ENCODE measurements at regions not wholly inside any gene's neighbourhood (a gene's known extent, or its start where the extent isn't known, plus 50 kb on each side); places are given as distances from the start of the nearest gene placed in this dataset.
A peak's percentile ranks its signal among the peaks of the same experiment; 100 is the strongest.
"Not testable (repeated sequence)": the region's sequence is repeated elsewhere in the genome, so short reads cannot be mapped to it uniquely, and the experiment has no call there.

GRCh38 chr17:69690531-69690930 is 276.0 kb downstream of the MAP2K6 start:
- TF ChIP-seq, protein P1, sequence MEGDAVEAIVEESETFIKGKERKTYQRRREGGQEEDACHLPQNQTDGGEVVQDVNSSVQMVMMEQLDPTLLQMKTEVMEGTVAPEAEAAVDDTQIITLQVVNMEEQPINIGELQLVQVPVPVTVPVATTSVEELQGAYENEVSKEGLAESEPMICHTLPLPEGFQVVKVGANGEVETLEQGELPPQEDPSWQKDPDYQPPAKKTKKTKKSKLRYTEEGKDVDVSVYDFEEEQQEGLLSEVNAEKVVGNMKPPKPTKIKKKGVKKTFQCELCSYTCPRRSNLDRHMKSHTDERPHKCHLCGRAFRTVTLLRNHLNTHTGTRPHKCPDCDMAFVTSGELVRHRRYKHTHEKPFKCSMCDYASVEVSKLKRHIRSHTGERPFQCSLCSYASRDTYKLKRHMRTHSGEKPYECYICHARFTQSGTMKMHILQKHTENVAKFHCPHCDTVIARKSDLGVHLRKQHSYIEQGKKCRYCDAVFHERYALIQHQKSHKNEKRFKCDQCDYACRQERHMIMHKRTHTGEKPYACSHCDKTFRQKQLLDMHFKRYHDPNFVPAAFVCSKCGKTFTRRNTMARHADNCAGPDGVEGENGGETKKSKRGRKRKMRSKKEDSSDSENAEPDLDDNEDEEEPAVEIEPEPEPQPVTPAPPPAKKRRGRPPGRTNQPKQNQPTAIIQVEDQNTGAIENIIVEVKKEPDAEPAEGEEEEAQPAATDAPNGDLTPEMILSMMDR (IDR thresholded peaks at IDR 0.05; ENCODE audit: low read length, missing control alignments), result no peak
- peak; percentile 11 for DNase-seq (ENCODE audit: low read depth)
- no peak overlapping the region for H3K4me3 ChIP-seq (replicated peaks; ENCODE audit: low read depth, low read length)

DNA sequence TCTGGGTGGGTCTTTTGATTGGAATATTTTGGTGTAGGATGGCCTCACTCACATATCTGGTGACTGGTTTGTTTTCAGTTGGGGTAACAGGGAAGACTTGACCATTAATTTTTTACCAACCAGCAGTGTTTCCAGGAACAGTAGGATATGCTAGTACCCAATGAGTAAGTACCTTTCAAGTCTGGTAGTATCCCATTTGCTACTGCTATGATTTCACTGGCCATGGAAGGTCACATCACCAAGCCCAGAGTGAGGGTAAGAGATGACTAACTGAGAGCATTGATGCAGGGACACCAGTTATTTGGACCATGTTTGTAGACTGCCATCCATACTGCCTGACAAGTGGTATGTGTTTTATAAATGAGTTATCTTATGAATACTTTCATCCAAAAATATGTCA is 277.7 kb downstream of the MAP2K6 start:
- TF ChIP-seq, protein P1 (IDR thresholded peaks at IDR 0.05; ENCODE audit: low read length, missing control alignments), result no peak
- no peak overlapping the region for H3K4me3 ChIP-seq (replicated peaks; ENCODE audit: low read depth, low read length)
- no peak for DNase-seq (ENCODE audit: low read depth)

DNA sequence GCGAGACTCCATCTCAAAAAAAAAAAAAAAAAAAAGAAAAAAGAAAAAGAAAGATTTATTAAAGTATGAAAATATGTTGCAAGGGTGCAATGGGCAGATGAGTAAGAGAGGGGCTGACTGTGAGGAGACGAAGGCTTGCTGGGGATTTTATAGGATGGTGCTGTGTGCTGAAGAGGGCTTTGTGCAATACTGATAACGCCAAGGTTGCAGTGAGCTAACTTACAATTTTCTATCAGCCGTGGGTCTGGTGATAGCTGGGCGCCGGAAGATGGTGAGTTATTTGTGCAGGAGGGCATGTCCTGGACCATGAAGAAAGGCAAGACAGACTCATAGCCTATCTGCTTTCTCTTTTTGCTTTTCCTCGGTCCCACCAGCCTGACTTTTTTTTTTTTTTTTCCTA is 281.1 kb downstream of the MAP2K6 start:
- no peak for DNase-seq (ENCODE audit: low read depth)
- H3K4me3 ChIP-seq (replicated peaks; ENCODE audit: low read depth, low read length), result no peak overlapping the region
- TF ChIP-seq, protein P1 (IDR thresholded peaks at IDR 0.05; ENCODE audit: low read length, missing control alignments), result no peak

GRCh38 chr17:69696650-69697049 is 282.2 kb downstream of the MAP2K6 start:
- TF ChIP-seq, protein P1 (IDR thresholded peaks at IDR 0.05; ENCODE audit: low read length, missing control alignments), result no peak
- no peak for DNase-seq (ENCODE audit: low read depth)
- no peak overlapping the region for H3K4me3 ChIP-seq (replicated peaks; ENCODE audit: low read depth, low read length)

DNA sequence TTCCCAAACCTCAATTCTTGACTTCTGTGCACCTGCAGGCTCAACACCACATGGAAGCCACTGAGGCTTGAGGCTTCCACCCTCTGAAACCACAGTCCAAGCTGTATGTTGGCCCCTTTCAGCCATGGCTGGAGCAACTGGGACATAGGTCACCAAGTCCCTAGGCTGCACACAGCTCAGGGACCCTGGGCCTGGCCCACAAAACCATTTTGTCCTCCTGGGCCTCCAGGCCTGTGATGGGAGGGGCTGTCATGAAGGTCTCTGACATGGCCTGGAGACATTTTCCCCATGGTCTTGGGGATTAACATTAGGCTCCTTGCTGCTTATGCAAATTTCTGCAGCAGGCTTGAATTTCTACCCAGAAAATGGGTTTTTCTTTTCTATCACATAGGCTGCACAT is 283.9 kb downstream of the MAP2K6 start:
- not testable (repeated sequence) for DNase-seq (ENCODE audit: low read depth); H3K4me3 ChIP-seq (replicated peaks; ENCODE audit: low read depth, low read length)

DNA sequence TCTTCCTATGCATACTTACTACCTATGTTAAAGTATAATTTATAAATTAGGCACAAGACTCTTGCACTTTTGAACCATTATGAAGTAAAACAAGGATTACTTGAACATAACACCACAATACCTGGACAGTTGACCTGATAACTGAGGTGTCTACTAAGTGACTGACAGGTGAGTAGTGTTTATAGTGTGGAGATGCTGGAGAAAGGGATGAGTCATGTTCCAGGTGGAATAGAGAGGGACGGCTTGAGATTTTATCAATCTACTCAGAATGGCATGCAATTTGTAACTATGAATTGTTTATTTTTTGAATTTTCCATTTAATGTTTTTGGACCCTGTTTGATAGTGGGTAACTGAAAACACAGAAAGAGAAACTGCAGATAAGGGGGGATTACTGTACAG is 287.6 kb downstream of the MAP2K6 start:
- H3K4me3 ChIP-seq (replicated peaks; ENCODE audit: low read depth, low read length), result no peak overlapping the region
- TF ChIP-seq, protein P1 (IDR thresholded peaks at IDR 0.05; ENCODE audit: low read length, missing control alignments), result no peak
- no peak for DNase-seq (ENCODE audit: low read depth)

DNA sequence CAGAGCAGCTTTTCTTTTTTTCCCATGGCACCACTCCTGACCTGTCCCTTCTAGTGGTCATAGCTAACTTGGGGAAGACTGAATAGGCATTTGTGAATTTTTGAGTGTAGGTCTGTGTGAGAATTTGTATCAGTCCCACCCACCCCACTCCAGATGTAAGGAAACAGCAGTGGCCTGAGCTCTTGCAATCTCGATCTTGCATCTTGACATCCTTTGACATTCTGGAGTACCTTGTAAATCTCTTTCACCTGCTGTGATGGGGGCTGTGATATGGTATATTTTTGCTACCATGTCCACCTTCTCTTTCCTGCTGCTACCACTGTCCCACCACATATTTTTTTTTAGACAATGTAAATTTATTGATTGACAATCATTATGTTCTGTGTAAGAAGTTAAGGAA is 289.3 kb downstream of the MAP2K6 start:
- TF ChIP-seq, protein P1 (IDR thresholded peaks at IDR 0.05; ENCODE audit: low read length, missing control alignments), result no peak
- DNase-seq (ENCODE audit: low read depth), result no peak
- no peak overlapping the region for H3K4me3 ChIP-seq (replicated peaks; ENCODE audit: low read depth, low read length)

GRCh38 chr17:69704935-69705334 is 290.4 kb downstream of the MAP2K6 start:
- no peak for DNase-seq (ENCODE audit: low read depth)
- TF ChIP-seq, protein P1 (IDR thresholded peaks at IDR 0.05; ENCODE audit: low read length, missing control alignments), result no peak
- H3K4me3 ChIP-seq (replicated peaks; ENCODE audit: low read depth, low read length), result no peak overlapping the region

Data from fibroblast of pulmonary artery (primary cell).